ENCODE measurements at regions not wholly inside any gene's neighbourhood (a gene's known extent, or its start where the extent isn't known, plus 50 kb on each side); places are given as distances from the start of the nearest gene placed in this dataset.
"Not testable (repeated sequence)": the region's sequence is repeated elsewhere in the genome, so short reads cannot be mapped to it uniquely, and the experiment has no call there.

GRCh38 chr11:101255036-101255435 lies 125.4 kb upstream of the PGR start:
- H3K27ac ChIP-seq: no peak overlapping the region
- no peaks in the 10 kb centered on the region for H3K9me3 ChIP-seq
- no peak overlapping the region for H3K4me3 ChIP-seq
- TF ChIP-seq EP300 (IDR thresholded peaks at IDR 0.05) (no peak), POLR2A (IDR thresholded peaks at IDR 0.05) (no peak), CTCF (IDR thresholded peaks at IDR 0.05) (no peak)
- no peaks in the 10 kb centered on the region for H3K36me3 ChIP-seq
- intact Hi-C loops (cut with DNase I): no loop called here
- no peak for DNase-seq
- H3K27me3 ChIP-seq: no peaks in the 10 kb centered on the region
- WGBS, 3 donors: 79 to 87% (median 85%) methylated on average over 2 of the region's 2 CpGs
- peaks cover 2% of the 10 kb centered on the region for H3K4me1 ChIP-seq (ENCODE audit: insufficient read depth)

GRCh38 chr11:101254037-101254436 lies 124.4 kb upstream of the PGR start:
- Histone ChIP-seq H3K27ac (no peak overlapping the region), H3K36me3 (no peaks in the 10 kb centered on the region), H3K4me3 (no peak overlapping the region), H3K9me3 (no peaks in the 10 kb centered on the region), H3K4me1 (ENCODE audit: insufficient read depth) (peaks cover 2% of the 10 kb centered on the region), H3K27me3 (no peaks in the 10 kb centered on the region)
- DNase-seq: no peak
- no peak for TF ChIP-seq EP300 (IDR thresholded peaks at IDR 0.05)
- TF ChIP-seq CTCF (IDR thresholded peaks at IDR 0.05): no peak
- TF ChIP-seq POLR2A (IDR thresholded peaks at IDR 0.05): no peak
- 16 to 33% (median 20%) methylated on average over 1 of the region's 1 CpG for WGBS, 3 donors
- intact Hi-C loops (cut with DNase I): no loop called here

GRCh38 chr11:101245635-101246034 lies 116.0 kb upstream of the PGR start:
- H3K4me1 ChIP-seq (ENCODE audit: insufficient read depth); H3K4me3 ChIP-seq; intact Hi-C loops (cut with DNase I); H3K27me3 ChIP-seq; H3K9me3 ChIP-seq; H3K36me3 ChIP-seq; DNase-seq: not testable (repeated sequence)
- WGBS, 3 donors: 29 to 50% (median 29%) methylated on average over 1 of the region's 1 CpG
- H3K27ac ChIP-seq: peak overlapping the region in 1 of 2 donors; percentile 34

- H3K9me3 ChIP-seq; H3K4me3 ChIP-seq; DNase-seq; H3K4me1 ChIP-seq (ENCODE audit: insufficient read depth); intact Hi-C loops (cut with DNase I); H3K27me3 ChIP-seq; H3K36me3 ChIP-seq: not testable (repeated sequence)
- 80 to 92% (median 86%) methylated on average over 8 of the region's 8 CpGs for WGBS, 3 donors
- peak overlapping the region in 1 of 2 donors; percentile 34 for H3K27ac ChIP-seq
Observed at GRCh38 chr11:101245081-101245480, 115.5 kb upstream of the PGR start.

- 95 to 97% (median 96%) methylated on average over 16 to 19 of the region's 19 CpGs for WGBS, 3 donors
- Histone ChIP-seq H3K4me3 (no peak overlapping the region), H3K4me1 (ENCODE audit: insufficient read depth) (no peaks in the 10 kb centered on the region), H3K27me3 (no peaks in the 10 kb centered on the region), H3K9me3 (no peaks in the 10 kb centered on the region), H3K27ac (no peak overlapping the region), H3K36me3 (no peaks in the 10 kb centered on the region)
- intact Hi-C loops (cut with DNase I): no loop called here
- TF ChIP-seq EP300 (IDR thresholded peaks at IDR 0.05) (no peak), CTCF (IDR thresholded peaks at IDR 0.05) (no peak), POLR2A (IDR thresholded peaks at IDR 0.05) (no peak)
- no peak for DNase-seq
Observed at GRCh38 chr11:101241160-101241795, 111.7 kb upstream of the PGR start.

GRCh38 chr11:101231207-101231834 lies 101.7 kb upstream of the PGR start:
- H3K27ac ChIP-seq; H3K27me3 ChIP-seq; H3K36me3 ChIP-seq; H3K4me1 ChIP-seq (ENCODE audit: insufficient read depth); H3K4me3 ChIP-seq; DNase-seq; intact Hi-C loops (cut with DNase I); H3K9me3 ChIP-seq: not testable (repeated sequence)
- WGBS, 3 donors: 94 to 95% (median 94%) methylated on average over 14 to 16 of the region's 16 CpGs

Data from ovary (tissue), 7 donors.